OCI-LY7 (cell line): ENCODE measurements at regions not wholly inside any gene's neighbourhood (a gene's known extent, or its start where the extent isn't known, plus 50 kb on each side); places are given as distances from the start of the nearest gene placed in this dataset.

Experiments
- BruUV-seq: library from RNA; stranded (reverse); fragments of 400-500 nt; replicated peaks from 2 replicates; lab custom pipeline; 2021; lab: Mats Ljungman, UMichigan
- CTCF ChIA-PET: fragments of 300-600 bp; sonication (Branson Sonifier 250); formaldehyde crosslinking; loops from one replicate; lab custom pipeline; 2022; ENCODE audit warnings: antibody characterized with exemption; ENCODE audit not compliant: unreplicated experiment; lab: Charles Lee
- POLR2A ChIA-PET: fragments of 300-600 bp; sonication (Branson Sonifier 250); formaldehyde crosslinking; loops from one replicate; lab custom pipeline; 2022; ENCODE audit warnings: antibody characterized with exemption; lab: Charles Lee
- DNase-seq: peaks from one replicate; pipeline ENCODE4 v3.0.0-alpha.2; 2015; ENCODE audit warnings: low spot score
- H2AFZ ChIP-seq: fragments of 200-600 bp; sonication (generic), shearing (Covaris generic); 2 replicates; pipeline ENCODE4 v1.6.1; 2014; ENCODE audit warnings: mild to moderate bottlenecking, antibody characterized with exemption, low read length, moderate library complexity
- H3K27ac ChIP-seq: fragments of 200-600 bp; sonication (generic); 2 replicates; pipeline ENCODE4 v1.5.1; 2014; ENCODE audit warnings: mixed run types, low read depth, mild to moderate bottlenecking, moderate library complexity, low read length, inconsistent platforms; ENCODE audit not compliant: poor library complexity, severe bottlenecking
- H3K36me3 ChIP-seq: fragments of 200-600 bp; sonication (generic); 2 replicates; pipeline ENCODE4 v1.6.1; 2014; ENCODE audit warnings: mild to moderate bottlenecking, antibody characterized with exemption, low read length, moderate library complexity, mixed read lengths; ENCODE audit not compliant: insufficient read depth
- H3K4me1 ChIP-seq: fragments of 200-600 bp; sonication (generic); 2 replicates; pipeline ENCODE4 v1.5.1; 2014; ENCODE audit warnings: mild to moderate bottlenecking, low read length; ENCODE audit not compliant: insufficient read depth, poor library complexity, severe bottlenecking
- H3K4me2 ChIP-seq: fragments of 200-600 bp; sonication (generic); 2 replicates; pipeline ENCODE4 v1.6.1; 2014; ENCODE audit warnings: mild to moderate bottlenecking, low read length
- H3K4me3 ChIP-seq: fragments of 200-600 bp; sonication (generic); 2 replicates; pipeline ENCODE4 v1.5.1; 2014; ENCODE audit warnings: mild to moderate bottlenecking, low read depth, low read length; ENCODE audit not compliant: poor library complexity, severe bottlenecking
- H3K79me2 ChIP-seq: fragments of 200-600 bp; sonication (generic); 2 replicates; pipeline ENCODE4 v1.6.1; 2016; ENCODE audit warnings: low read depth, mild to moderate bottlenecking, low read length, moderate library complexity, mixed read lengths; ENCODE audit not compliant: insufficient read depth
- H3K9me2 ChIP-seq: fragments of 200-600 bp; sonication (generic); 2 replicates; pipeline ENCODE4 v1.6.1; 2016; ENCODE audit warnings: mild to moderate bottlenecking, low read length, mixed read lengths; ENCODE audit not compliant: insufficient read depth
- H3K9me3 ChIP-seq: fragments of 200-600 bp; sonication (generic); 2 replicates; pipeline ENCODE4 v1.6.1; 2014; ENCODE audit warnings: mild to moderate bottlenecking, mixed run types, low read length, mixed read lengths
- H4K20me1 ChIP-seq: fragments of 200-600 bp; sonication (generic); 2 replicates; pipeline ENCODE4 v1.6.1; 2014; ENCODE audit warnings: mild to moderate bottlenecking, antibody characterized with exemption, low read length, moderate library complexity, mixed read lengths; ENCODE audit not compliant: insufficient read depth
- CTCF ChIP-seq: fragments of 200-600 bp; sonication (generic); conservative IDR thresholded peaks from 2 replicates; pipeline ENCODE4 v1.5.1; 2014; ENCODE audit warnings: mild to moderate bottlenecking, antibody characterized with exemption, low read length, moderate library complexity, mixed read lengths
- EZH2phosphoT487 ChIP-seq: fragments of 200-600 bp; sonication (generic); IDR thresholded peaks from 2 replicates; pipeline ENCODE4 v1.6.1; 2018; ENCODE audit warnings: low read depth, borderline replicate concordance, mild to moderate bottlenecking, mixed run types, antibody characterized with exemption, low read length, moderate library complexity, mixed read lengths
- intact Hi-C: fragments of 100-400 bp; cut with micrococcal nuclease; formaldehyde crosslinking; loops from one replicate; pipeline ENCODE4 v1.10.0; 2022; ENCODE audit not compliant: unreplicated experiment

- POLR2A ChIA-PET: interaction anchor here (0.6 kb wide), 1 partner anchor 42 kb away, joined by 3 read pairs; no protein-coding TSS in a partner anchor
These were observed 69.3 kb upstream of the MYO16 start for GRCh38 chr13:108560093-108560492.

GRCh38 chr13:108561149-108561548 is 68.3 kb upstream of the MYO16 start:
- POLR2A ChIA-PET: no interaction called here
- no peak overlapping the region for H3K4me2 ChIP-seq
- no peaks in the 10 kb centered on the region for H3K4me1 ChIP-seq
- intact Hi-C loops: no loop called here
- H3K9me2 ChIP-seq: no peaks in the 10 kb centered on the region
- no TSS peak for BruUV-seq
- H3K4me3 ChIP-seq: no peak overlapping the region
- no peak for DNase-seq
- no peaks in the 10 kb centered on the region for H4K20me1 ChIP-seq
- no peak overlapping the region for H3K27ac ChIP-seq
- no peaks in the 10 kb centered on the region for H3K79me2 ChIP-seq
- H3K9me3 ChIP-seq: no peaks in the 10 kb centered on the region
- H3K36me3 ChIP-seq: no peaks in the 10 kb centered on the region
- no peak overlapping the region for H2AFZ ChIP-seq
- CTCF ChIA-PET: no interaction called here
- no peak for TF ChIP-seq EZH2phosphoT487
- TF ChIP-seq CTCF: no peak

More at GRCh38 chr13:108560093-108560492, 69.3 kb upstream of the MYO16 start:
- DNase-seq: no peak
- Histone ChIP-seq H3K4me3 (no peak overlapping the region), H3K27ac (no peak overlapping the region), H4K20me1 (no peaks in the 10 kb centered on the region), H3K79me2 (no peaks in the 10 kb centered on the region), H3K4me2 (no peak overlapping the region), H3K9me2 (no peaks in the 10 kb centered on the region), H3K9me3 (no peaks in the 10 kb centered on the region), H2AFZ (no peak overlapping the region), H3K36me3 (no peaks in the 10 kb centered on the region), H3K4me1 (no peaks in the 10 kb centered on the region)
- no peak for TF ChIP-seq EZH2phosphoT487
- no peak for TF ChIP-seq CTCF
- no TSS peak for BruUV-seq
- intact Hi-C loops: no loop called here
- CTCF ChIA-PET: no interaction called here

DNA sequence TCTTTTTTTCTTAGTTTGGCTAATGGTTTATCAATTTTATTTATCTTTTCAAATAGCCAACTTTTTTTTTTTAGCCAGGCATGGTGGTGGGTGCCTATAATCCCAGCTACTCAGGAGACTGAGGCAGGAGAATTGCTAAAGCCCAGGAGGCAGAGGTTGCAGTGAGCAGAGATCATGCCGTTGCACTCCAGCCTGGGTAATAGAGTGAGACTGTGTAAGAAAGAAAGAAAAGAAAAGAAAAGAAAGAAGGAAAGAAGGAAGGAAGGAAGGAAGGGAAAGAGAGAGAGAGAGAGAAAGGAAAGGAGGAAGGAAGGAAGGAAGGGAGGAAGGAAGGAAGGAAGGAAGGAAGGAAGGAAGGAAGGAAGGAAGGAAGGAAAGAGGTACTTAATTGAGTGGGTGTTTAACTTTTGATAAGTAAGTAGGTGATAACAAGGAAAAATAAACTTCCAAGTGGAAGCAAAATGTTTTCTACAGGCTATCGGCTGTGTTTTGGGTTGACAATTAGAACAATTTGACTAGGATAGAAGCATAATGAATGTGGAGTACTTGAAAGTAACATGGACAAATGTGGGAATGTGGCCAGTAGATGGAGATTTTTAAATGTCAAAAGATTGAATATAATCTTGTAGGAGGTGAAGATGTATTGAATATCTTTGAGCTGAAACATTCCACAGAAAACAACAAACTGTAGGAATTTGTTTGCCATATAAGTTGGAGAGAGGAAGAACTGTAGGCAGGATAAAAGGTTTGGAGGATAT is 62.8 kb upstream of the MYO16 start:
- no peak for DNase-seq
- no peaks in the 10 kb centered on the region for H3K4me1 ChIP-seq
- no peak overlapping the region for H3K4me3 ChIP-seq
- H2AFZ ChIP-seq: no peak overlapping the region
- H3K79me2 ChIP-seq: no peaks in the 10 kb centered on the region
- H3K9me3 ChIP-seq: no peaks in the 10 kb centered on the region
- no peaks in the 10 kb centered on the region for H3K36me3 ChIP-seq
- no TSS peak for BruUV-seq
- TF ChIP-seq EZH2phosphoT487 (no peak), CTCF (no peak)
- no peak overlapping the region for H3K4me2 ChIP-seq
- intact Hi-C loops: no loop called here
- no peaks in the 10 kb centered on the region for H4K20me1 ChIP-seq
- ChIA-PET POLR2A (no interaction called here), CTCF (no interaction called here)
- no peak overlapping the region for H3K27ac ChIP-seq
- no peaks in the 10 kb centered on the region for H3K9me2 ChIP-seq
